ENCODE measurements at regions not wholly inside any gene's neighbourhood (a gene's known extent, or its start where the extent isn't known, plus 50 kb on each side); places are given as distances from the start of the nearest gene placed in this dataset.

DNA sequence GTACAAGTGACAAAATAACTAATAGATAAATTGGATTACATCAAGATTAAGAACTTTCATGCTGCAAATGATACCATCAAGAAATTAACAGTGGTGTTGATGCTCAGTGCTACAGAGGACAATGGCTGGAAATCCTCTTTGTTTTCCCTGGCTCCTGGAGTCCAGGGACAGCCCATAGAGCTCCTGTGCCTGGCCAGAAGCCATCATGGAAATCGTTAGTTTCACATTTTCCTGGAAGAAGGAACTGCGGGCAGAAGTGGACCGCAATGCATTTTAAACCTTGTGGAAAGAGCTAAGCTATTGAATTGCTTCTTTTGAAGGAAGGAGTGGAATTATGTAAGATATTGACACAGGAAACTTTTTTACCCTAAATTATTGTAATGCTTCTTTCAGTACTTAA, 276.0 kb downstream of the GJA1 start:
- intact Hi-C loops (cut with micrococcal nuclease) = no loop called here
- no peaks in the 10 kb centered on the region for H3K4me1 ChIP-seq (replicated peaks in 1 of 2; ENCODE audit: control insufficient read depth in 2 of 2, insufficient read depth in 2 of 2, low read length in 2 of 2)
- H3K9ac ChIP-seq (ENCODE audit: insufficient read depth in 1 of 2, low read depth in 2 of 2, low read length in 2 of 2) = no peak overlapping the region
- H3K27me3 ChIP-seq (ENCODE audit: control insufficient read depth in 2 of 2, insufficient read depth in 2 of 2, low read length in 2 of 2) = no peaks in the 10 kb centered on the region
- ATAC-seq (no peak), DNase-seq (ENCODE audit: extremely low read depth in 1 of 4, low spot score in 3 of 4) (no peak), FAIRE-seq (no peak)
- no peaks in the 10 kb centered on the region for H3K9me1 ChIP-seq (ENCODE audit: control insufficient read depth, insufficient read depth, low read length)
- H3K4me3 ChIP-seq = no peak overlapping the region
- H3K9me3 ChIP-seq (replicated peaks; ENCODE audit: control insufficient read depth, insufficient read depth, low read depth, low read length) = no peaks in the 10 kb centered on the region
- TF ChIP-seq, protein P1, sequence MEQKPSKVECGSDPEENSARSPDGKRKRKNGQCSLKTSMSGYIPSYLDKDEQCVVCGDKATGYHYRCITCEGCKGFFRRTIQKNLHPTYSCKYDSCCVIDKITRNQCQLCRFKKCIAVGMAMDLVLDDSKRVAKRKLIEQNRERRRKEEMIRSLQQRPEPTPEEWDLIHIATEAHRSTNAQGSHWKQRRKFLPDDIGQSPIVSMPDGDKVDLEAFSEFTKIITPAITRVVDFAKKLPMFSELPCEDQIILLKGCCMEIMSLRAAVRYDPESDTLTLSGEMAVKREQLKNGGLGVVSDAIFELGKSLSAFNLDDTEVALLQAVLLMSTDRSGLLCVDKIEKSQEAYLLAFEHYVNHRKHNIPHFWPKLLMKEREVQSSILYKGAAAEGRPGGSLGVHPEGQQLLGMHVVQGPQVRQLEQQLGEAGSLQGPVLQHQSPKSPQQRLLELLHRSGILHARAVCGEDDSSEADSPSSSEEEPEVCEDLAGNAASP (IDR thresholded peaks at IDR 0.05) = no peak
- TF ChIP-seq WHSC1 (IDR thresholded peaks at IDR 0.05; ENCODE audit: low read length) (no peak), NR3C1 (CRISPR knock-in tag; IDR thresholded peaks at IDR 0.05) (no peak), NR4A1 (CRISPR knock-in tag; IDR thresholded peaks at IDR 0.05) (no peak), NR4A1 (tag; IDR thresholded peaks at IDR 0.05) (no peak), ZNF197 (CRISPR knock-in tag; IDR thresholded peaks at IDR 0.05; ENCODE audit: low read depth) (no peak), ZNF445 (CRISPR knock-in tag; IDR thresholded peaks at IDR 0.05; ENCODE audit: low read depth) (no peak), TEAD4 (IDR thresholded peaks at IDR 0.05; ENCODE audit: low read length) (no peak), TEAD4 (CRISPR knock-in tag; IDR thresholded peaks at IDR 0.05; ENCODE audit: borderline replicate concordance) (no peak), NFE2L1 (tag; IDR thresholded peaks at IDR 0.05; ENCODE audit: borderline replicate concordance, low read depth) (no peak), DACH1 (IDR thresholded peaks at IDR 0.05; ENCODE audit: partially characterized antibody) (no peak), MYNN (IDR thresholded peaks at IDR 0.05) (no peak), MYNN (CRISPR knock-in tag; IDR thresholded peaks at IDR 0.05) (no peak)
- TF ChIP-seq, protein P2, sequence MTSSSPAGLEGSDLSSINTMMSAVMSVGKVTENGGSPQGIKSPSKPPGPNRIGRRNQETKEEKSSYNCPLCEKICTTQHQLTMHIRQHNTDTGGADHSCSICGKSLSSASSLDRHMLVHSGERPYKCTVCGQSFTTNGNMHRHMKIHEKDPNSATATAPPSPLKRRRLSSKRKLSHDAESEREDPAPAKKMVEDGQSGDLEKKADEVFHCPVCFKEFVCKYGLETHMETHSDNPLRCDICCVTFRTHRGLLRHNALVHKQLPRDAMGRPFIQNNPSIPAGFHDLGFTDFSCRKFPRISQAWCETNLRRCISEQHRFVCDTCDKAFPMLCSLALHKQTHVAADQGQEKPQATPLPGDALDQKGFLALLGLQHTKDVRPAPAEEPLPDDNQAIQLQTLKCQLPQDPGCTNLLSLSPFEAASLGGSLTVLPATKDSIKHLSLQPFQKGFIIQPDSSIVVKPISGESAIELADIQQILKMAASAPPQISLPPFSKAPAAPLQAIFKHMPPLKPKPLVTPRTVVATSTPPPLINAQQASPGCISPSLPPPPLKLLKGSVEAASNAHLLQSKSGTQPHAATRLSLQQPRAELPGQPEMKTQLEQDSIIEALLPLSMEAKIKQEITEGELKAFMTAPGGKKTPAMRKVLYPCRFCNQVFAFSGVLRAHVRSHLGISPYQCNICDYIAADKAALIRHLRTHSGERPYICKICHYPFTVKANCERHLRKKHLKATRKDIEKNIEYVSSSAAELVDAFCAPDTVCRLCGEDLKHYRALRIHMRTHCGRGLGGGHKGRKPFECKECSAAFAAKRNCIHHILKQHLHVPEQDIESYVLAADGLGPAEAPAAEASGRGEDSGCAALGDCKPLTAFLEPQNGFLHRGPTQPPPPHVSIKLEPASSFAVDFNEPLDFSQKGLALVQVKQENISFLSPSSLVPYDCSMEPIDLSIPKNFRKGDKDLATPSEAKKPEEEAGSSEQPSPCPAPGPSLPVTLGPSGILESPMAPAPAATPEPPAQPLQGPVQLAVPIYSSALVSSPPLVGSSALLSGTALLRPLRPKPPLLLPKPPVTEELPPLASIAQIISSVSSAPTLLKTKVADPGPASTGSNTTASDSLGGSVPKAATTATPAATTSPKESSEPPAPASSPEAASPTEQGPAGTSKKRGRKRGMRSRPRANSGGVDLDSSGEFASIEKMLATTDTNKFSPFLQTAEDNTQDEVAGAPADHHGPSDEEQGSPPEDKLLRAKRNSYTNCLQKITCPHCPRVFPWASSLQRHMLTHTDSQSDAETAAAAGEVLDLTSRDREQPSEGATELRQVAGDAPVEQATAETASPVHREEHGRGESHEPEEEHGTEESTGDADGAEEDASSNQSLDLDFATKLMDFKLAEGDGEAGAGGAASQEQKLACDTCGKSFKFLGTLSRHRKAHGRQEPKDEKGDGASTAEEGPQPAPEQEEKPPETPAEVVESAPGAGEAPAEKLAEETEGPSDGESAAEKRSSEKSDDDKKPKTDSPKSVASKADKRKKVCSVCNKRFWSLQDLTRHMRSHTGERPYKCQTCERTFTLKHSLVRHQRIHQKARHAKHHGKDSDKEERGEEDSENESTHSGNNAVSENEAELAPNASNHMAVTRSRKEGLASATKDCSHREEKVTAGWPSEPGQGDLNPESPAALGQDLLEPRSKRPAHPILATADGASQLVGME (CRISPR knock-in tag; IDR thresholded peaks at IDR 0.05) = no peak
- ChIA-PET POLR2A (no interaction called here), CTCF (ENCODE audit: low intra/inter-chr PET ratio) (no interaction called here)
- no peaks in the 10 kb centered on the region for H4K20me1 ChIP-seq (replicated peaks; ENCODE audit: control insufficient read depth, insufficient read depth, low read length)
- H3K36me3 ChIP-seq (ENCODE audit: control insufficient read depth, insufficient read depth, low read length) = no peaks in the 10 kb centered on the region
- no peak overlapping the region for H2AFZ ChIP-seq (ENCODE audit: low read depth, low read length)
- BruUV-seq (replicated peaks) = no TSS peak
- no peak overlapping the region for H3K4me2 ChIP-seq (ENCODE audit: insufficient read depth, low read length)
- 0% methylated on average over 3 of the region's 3 CpGs for WGBS (ENCODE audit: insufficient coverage, low coverage, missing lambda C conversion rate)
- in situ Hi-C loops (cut with MboI) = no loop called here
- H3K27ac ChIP-seq (ENCODE audit: extremely low read depth, low read depth, low read length) = no peak overlapping the region
- no peaks in the 10 kb centered on the region for H3K79me2 ChIP-seq (ENCODE audit: control insufficient read depth, insufficient read depth, low read length)

All from K562 (cell line).